ENCODE measurements at regions not wholly inside any gene's neighbourhood (a gene's known extent, or its start where the extent isn't known, plus 50 kb on each side); places are given as distances from the start of the nearest gene placed in this dataset.

GRCh38 chr1:81398041-81398440 is 402.7 kb upstream of the ADGRL2 start:
- no peak for TF ChIP-seq CTCF (IDR thresholded peaks at IDR 0.05)
- Histone ChIP-seq H3K4me1 (ENCODE audit: control insufficient read depth in 1 of 2, insufficient read depth in 1 of 2, low read depth in 1 of 2, low read length in 1 of 2) (no peaks in the 10 kb centered on the region), H3K27me3 (no peaks in the 10 kb centered on the region), H3K36me3 (no peaks in the 10 kb centered on the region), H3K9me3 (no peaks in the 10 kb centered on the region), H3K4me3 (ENCODE audit: low read depth in 1 of 2, low read length in 1 of 2) (no peak overlapping the region), H3K27ac (no peak overlapping the region)

DNA sequence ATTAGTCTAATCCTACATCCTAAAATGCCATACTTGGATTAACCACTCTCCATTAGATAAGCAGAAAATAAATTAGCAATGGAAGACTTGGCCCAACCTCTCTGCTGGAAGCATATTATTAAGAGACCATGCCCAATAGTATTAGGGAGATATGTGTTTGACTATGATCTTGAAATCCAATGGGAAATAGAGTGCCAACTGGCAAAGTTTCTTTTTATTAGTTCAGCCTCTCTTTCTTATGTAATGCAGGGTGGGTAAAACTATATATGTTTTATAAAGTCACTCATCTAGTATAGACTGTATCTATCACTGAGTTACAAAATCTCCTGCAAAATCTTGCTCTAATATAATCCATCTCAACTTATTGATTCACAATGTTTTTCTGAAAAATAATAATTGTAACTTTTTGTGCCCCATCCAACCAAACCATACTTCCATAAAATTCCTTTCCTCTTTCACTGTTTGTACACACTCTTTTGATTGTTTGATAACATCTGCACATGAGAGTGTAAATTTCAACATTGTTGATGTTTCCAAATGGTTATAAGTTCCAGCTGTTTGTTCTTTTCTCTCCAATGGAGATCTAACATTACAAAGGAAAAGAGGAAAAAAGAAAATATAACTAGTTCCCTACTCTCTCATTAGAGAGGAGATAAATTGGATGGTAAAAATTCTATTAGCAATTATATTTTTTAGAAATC is 408.1 kb upstream of the ADGRL2 start:
- H3K9me3 ChIP-seq = no peaks in the 10 kb centered on the region
- no peaks in the 10 kb centered on the region for H3K36me3 ChIP-seq
- H3K4me3 ChIP-seq (ENCODE audit: low read depth in 1 of 2, low read length in 1 of 2) = no peak overlapping the region
- no peaks in the 10 kb centered on the region for H3K27me3 ChIP-seq
- no peak overlapping the region for H3K27ac ChIP-seq
- H3K4me1 ChIP-seq (ENCODE audit: control insufficient read depth in 1 of 2, insufficient read depth in 1 of 2, low read depth in 1 of 2, low read length in 1 of 2) = no peaks in the 10 kb centered on the region
- no peak for TF ChIP-seq CTCF (IDR thresholded peaks at IDR 0.05)

DNA sequence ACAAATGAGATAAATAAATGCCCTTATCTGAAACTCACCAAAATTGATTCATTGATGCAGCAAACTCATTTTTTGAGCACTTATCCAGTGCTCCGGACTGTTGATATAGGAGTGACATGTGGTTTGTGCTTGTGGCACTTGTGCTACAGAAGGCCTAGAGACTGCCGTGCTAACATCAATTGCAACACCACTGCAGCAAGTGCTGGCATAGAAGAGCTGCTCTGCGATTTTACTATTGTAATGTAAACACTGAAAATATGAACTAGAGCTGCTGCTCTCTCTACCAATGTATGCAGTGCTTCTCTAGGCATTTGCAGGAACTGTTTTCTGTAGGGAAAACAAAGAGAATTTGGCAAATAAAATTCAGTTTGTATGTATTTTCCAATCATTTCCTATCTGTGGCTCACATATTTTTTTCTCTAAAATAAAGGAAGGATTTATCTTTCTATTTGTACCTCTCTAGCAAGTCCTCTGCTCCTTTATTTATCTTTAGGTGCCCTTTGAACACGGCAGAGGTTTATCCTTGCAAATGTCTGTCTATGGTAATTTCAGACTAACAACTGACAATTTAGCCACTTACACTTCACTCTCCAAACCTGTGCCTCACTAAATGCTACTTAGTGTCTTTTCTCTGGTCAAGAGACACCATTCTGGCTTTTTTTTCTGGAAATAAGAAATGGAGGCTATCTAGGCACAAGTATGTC is 409.5 kb upstream of the ADGRL2 start:
- H3K9me3 ChIP-seq = no peaks in the 10 kb centered on the region
- no peaks in the 10 kb centered on the region for H3K4me1 ChIP-seq (ENCODE audit: control insufficient read depth in 1 of 2, insufficient read depth in 1 of 2, low read depth in 1 of 2, low read length in 1 of 2)
- TF ChIP-seq CTCF (IDR thresholded peaks at IDR 0.05) = no peak

GRCh38 chr1:81388435-81388834 is 412.3 kb upstream of the ADGRL2 start:
- Histone ChIP-seq H3K27ac (no peak overlapping the region), H3K36me3 (no peaks in the 10 kb centered on the region), H3K9me3 (no peaks in the 10 kb centered on the region), H3K27me3 (no peaks in the 10 kb centered on the region), H3K4me1 (ENCODE audit: control insufficient read depth in 1 of 2, insufficient read depth in 1 of 2, low read depth in 1 of 2, low read length in 1 of 2) (no peaks in the 10 kb centered on the region), H3K4me3 (ENCODE audit: low read depth in 1 of 2, low read length in 1 of 2) (no peak overlapping the region)
- no peak for TF ChIP-seq CTCF (IDR thresholded peaks at IDR 0.05)

More for the DNA sequence above, 409.5 kb upstream of the ADGRL2 start:
- H3K27ac ChIP-seq = no peak overlapping the region
- H3K4me3 ChIP-seq (ENCODE audit: low read depth in 1 of 2, low read length in 1 of 2) = no peak overlapping the region
- H3K36me3 ChIP-seq = no peaks in the 10 kb centered on the region
- H3K27me3 ChIP-seq = no peaks in the 10 kb centered on the region

DNA sequence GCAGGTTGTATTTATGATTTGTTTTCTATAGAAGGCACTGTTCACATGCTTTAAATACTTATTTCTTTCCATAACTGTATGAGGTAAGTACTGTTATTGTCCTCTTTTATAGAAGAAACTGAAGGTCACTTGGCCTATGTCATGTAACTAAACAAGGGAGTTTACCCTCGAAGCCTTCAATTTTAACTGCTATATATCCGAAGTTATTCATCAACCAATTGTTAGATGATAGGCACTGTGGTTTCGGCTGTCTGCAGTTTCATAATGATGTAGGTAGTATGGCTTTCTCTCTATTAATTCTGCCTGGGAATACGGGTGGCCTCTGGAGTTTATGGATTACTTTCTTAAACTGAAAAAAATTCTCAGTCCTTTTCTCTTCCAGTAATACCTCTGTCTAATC is 413.3 kb upstream of the ADGRL2 start:
- Histone ChIP-seq H3K36me3 (no peaks in the 10 kb centered on the region), H3K27ac (no peak overlapping the region), H3K4me3 (ENCODE audit: low read depth in 1 of 2, low read length in 1 of 2) (no peak overlapping the region), H3K4me1 (ENCODE audit: control insufficient read depth in 1 of 2, insufficient read depth in 1 of 2, low read depth in 1 of 2, low read length in 1 of 2) (no peaks in the 10 kb centered on the region), H3K9me3 (no peaks in the 10 kb centered on the region), H3K27me3 (no peaks in the 10 kb centered on the region)
- no peak for TF ChIP-seq CTCF (IDR thresholded peaks at IDR 0.05)

Data from neutrophil (primary cell).